ENCODE measurements at regions not wholly inside any gene's neighbourhood (a gene's known extent, or its start where the extent isn't known, plus 50 kb on each side); places are given as distances from the start of the nearest gene placed in this dataset.

DNA sequence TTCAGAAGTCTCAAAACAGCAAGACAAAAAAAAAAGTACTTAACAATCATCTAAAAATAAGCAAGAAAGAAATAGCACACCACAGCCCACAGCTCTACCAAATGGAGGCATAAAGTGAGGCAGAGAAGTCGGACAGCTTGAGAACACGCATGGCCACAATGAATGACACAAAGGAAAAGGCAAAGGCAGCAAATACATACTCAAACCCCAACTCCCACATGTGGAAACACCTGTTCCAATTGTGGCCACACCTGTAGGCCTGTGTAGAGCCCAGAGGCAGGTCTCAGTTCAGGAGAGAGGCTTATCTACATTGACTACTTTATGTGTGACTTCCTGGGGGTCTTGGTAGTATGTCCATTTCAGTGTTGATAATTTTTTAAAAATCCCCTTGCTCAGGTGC is 543.5 kb downstream of the LMO4 start:
- H3K4me3 Mint-ChIP-seq = no peak overlapping the region
- TF ChIP-seq, protein P1, sequence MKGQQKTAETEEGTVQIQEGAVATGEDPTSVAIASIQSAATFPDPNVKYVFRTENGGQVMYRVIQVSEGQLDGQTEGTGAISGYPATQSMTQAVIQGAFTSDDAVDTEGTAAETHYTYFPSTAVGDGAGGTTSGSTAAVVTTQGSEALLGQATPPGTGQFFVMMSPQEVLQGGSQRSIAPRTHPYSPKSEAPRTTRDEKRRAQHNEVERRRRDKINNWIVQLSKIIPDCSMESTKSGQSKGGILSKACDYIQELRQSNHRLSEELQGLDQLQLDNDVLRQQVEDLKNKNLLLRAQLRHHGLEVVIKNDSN (CRISPR knock-in tag; IDR thresholded peaks at IDR 0.05) = no peak
- TF ChIP-seq, protein P2, sequence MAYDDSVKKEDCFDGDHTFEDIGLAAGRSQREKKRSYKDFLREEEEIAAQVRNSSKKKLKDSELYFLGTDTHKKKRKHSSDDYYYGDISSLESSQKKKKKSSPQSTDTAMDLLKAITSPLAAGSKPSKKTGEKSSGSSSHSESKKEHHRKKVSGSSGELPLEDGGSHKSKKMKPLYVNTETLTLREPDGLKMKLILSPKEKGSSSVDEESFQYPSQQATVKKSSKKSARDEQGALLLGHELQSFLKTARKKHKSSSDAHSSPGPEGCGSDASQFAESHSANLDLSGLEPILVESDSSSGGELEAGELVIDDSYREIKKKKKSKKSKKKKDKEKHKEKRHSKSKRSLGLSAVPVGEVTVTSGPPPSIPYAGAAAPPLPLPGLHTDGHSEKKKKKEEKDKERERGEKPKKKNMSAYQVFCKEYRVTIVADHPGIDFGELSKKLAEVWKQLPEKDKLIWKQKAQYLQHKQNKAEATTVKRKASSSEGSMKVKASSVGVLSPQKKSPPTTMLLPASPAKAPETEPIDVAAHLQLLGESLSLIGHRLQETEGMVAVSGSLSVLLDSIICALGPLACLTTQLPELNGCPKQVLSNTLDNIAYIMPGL (CRISPR knock-in tag; IDR thresholded peaks at IDR 0.05) = no peak
- TF ChIP-seq, protein P3, sequence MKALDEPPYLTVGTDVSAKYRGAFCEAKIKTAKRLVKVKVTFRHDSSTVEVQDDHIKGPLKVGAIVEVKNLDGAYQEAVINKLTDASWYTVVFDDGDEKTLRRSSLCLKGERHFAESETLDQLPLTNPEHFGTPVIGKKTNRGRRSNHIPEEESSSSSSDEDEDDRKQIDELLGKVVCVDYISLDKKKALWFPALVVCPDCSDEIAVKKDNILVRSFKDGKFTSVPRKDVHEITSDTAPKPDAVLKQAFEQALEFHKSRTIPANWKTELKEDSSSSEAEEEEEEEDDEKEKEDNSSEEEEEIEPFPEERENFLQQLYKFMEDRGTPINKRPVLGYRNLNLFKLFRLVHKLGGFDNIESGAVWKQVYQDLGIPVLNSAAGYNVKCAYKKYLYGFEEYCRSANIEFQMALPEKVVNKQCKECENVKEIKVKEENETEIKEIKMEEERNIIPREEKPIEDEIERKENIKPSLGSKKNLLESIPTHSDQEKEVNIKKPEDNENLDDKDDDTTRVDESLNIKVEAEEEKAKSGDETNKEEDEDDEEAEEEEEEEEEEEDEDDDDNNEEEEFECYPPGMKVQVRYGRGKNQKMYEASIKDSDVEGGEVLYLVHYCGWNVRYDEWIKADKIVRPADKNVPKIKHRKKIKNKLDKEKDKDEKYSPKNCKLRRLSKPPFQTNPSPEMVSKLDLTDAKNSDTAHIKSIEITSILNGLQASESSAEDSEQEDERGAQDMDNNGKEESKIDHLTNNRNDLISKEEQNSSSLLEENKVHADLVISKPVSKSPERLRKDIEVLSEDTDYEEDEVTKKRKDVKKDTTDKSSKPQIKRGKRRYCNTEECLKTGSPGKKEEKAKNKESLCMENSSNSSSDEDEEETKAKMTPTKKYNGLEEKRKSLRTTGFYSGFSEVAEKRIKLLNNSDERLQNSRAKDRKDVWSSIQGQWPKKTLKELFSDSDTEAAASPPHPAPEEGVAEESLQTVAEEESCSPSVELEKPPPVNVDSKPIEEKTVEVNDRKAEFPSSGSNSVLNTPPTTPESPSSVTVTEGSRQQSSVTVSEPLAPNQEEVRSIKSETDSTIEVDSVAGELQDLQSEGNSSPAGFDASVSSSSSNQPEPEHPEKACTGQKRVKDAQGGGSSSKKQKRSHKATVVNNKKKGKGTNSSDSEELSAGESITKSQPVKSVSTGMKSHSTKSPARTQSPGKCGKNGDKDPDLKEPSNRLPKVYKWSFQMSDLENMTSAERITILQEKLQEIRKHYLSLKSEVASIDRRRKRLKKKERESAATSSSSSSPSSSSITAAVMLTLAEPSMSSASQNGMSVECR (CRISPR knock-in tag; IDR thresholded peaks at IDR 0.05; ENCODE audit: borderline replicate concordance) = no peak
- no peak for TF ChIP-seq ZNF671 (CRISPR knock-in tag; IDR thresholded peaks at IDR 0.05)
- TF ChIP-seq, protein P4, sequence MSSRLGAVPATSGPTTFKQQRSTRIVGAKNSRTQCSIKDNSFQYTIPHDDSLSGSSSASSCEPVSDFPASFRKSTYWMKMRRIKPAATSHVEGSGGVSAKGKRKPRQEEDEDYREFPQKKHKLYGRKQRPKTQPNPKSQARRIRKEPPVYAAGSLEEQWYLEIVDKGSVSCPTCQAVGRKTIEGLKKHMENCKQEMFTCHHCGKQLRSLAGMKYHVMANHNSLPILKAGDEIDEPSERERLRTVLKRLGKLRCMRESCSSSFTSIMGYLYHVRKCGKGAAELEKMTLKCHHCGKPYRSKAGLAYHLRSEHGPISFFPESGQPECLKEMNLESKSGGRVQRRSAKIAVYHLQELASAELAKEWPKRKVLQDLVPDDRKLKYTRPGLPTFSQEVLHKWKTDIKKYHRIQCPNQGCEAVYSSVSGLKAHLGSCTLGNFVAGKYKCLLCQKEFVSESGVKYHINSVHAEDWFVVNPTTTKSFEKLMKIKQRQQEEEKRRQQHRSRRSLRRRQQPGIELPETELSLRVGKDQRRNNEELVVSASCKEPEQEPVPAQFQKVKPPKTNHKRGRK (CRISPR knock-in tag; IDR thresholded peaks at IDR 0.05; ENCODE audit: borderline replicate concordance) = no peak
- no peak for TF ChIP-seq TCF7 (CRISPR knock-in tag; IDR thresholded peaks at IDR 0.05; ENCODE audit: low read depth)
- TF ChIP-seq, protein P5, sequence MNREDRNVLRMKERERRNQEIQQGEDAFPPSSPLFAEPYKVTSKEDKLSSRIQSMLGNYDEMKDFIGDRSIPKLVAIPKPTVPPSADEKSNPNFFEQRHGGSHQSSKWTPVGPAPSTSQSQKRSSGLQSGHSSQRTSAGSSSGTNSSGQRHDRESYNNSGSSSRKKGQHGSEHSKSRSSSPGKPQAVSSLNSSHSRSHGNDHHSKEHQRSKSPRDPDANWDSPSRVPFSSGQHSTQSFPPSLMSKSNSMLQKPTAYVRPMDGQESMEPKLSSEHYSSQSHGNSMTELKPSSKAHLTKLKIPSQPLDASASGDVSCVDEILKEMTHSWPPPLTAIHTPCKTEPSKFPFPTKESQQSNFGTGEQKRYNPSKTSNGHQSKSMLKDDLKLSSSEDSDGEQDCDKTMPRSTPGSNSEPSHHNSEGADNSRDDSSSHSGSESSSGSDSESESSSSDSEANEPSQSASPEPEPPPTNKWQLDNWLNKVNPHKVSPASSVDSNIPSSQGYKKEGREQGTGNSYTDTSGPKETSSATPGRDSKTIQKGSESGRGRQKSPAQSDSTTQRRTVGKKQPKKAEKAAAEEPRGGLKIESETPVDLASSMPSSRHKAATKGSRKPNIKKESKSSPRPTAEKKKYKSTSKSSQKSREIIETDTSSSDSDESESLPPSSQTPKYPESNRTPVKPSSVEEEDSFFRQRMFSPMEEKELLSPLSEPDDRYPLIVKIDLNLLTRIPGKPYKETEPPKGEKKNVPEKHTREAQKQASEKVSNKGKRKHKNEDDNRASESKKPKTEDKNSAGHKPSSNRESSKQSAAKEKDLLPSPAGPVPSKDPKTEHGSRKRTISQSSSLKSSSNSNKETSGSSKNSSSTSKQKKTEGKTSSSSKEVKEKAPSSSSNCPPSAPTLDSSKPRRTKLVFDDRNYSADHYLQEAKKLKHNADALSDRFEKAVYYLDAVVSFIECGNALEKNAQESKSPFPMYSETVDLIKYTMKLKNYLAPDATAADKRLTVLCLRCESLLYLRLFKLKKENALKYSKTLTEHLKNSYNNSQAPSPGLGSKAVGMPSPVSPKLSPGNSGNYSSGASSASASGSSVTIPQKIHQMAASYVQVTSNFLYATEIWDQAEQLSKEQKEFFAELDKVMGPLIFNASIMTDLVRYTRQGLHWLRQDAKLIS (CRISPR knock-in tag; IDR thresholded peaks at IDR 0.05; ENCODE audit: borderline replicate concordance) = no peak
- DNase-seq (ENCODE audit: low spot score) = no peak
- H3K27ac Mint-ChIP-seq = no peak overlapping the region
- CTCF ChIA-PET = no interaction called here
- POLR2A ChIA-PET = no interaction called here
- no peaks in the 10 kb centered on the region for H3K27me3 Mint-ChIP-seq (ENCODE audit: low read depth)
- H3K4me1 Mint-ChIP-seq = peaks cover 24% of the 10 kb centered on the region
- peaks cover 14% of the 10 kb centered on the region; the same call in 1 of the 2 replicates for H3K9me3 Mint-ChIP-seq
- peaks cover 7% of the 10 kb centered on the region for H3K36me3 Mint-ChIP-seq
- no peak for ATAC-seq

DNA sequence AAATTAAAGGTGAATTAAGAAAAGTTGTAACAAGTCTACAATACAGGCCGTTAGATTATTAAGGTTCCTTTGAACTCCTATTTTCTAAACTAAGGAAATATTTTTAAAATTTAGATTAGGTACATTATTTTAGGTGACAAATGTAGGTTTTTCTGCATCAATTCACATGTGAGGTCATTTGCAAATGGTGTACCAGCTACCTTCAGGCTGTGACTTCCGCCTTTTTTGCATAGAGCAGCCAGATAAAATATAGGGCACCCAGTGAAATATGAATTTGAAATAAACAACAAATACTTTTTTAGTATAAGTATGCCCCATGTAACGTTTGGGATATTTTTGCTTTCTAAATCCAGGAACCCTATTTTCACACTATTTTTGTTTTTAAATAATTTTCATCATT is 544.0 kb downstream of the LMO4 start:
- ChIA-PET POLR2A (no interaction called here), CTCF (no interaction called here)
- H3K4me1 Mint-ChIP-seq = peaks cover 24% of the 10 kb centered on the region
- ATAC-seq (no peak), DNase-seq (ENCODE audit: low spot score) (no peak)
- H3K27me3 Mint-ChIP-seq (ENCODE audit: low read depth) = no peaks in the 10 kb centered on the region
- peaks cover 4% of the 10 kb centered on the region for H3K36me3 Mint-ChIP-seq
- no peak overlapping the region for H3K27ac Mint-ChIP-seq
- H3K9me3 Mint-ChIP-seq = peaks cover 12% of the 10 kb centered on the region; the same call in 1 of the 2 replicates
- no peak overlapping the region for H3K4me3 Mint-ChIP-seq
- TF ChIP-seq ZNF232 (CRISPR knock-in tag; IDR thresholded peaks at IDR 0.05) (no peak), ZNF671 (CRISPR knock-in tag; IDR thresholded peaks at IDR 0.05) (no peak), RORB (CRISPR knock-in tag; IDR thresholded peaks at IDR 0.05) (no peak), GRHL2 (CRISPR knock-in tag; IDR thresholded peaks at IDR 0.05; ENCODE audit: insufficient replicate concordance, severe bottlenecking) (no peak), CREB1 (CRISPR knock-in tag; IDR thresholded peaks at IDR 0.05) (no peak), NR1H2 (CRISPR knock-in tag; IDR thresholded peaks at IDR 0.05) (no peak), TEAD1 (CRISPR knock-in tag; IDR thresholded peaks at IDR 0.05) (no peak)
- TF ChIP-seq, protein P3 (CRISPR knock-in tag; IDR thresholded peaks at IDR 0.05; ENCODE audit: borderline replicate concordance) = no peak
- TF ChIP-seq, protein P2 (CRISPR knock-in tag; IDR thresholded peaks at IDR 0.05) = no peak
